ENCODE measurements at regions not wholly inside any gene's neighbourhood (a gene's known extent, or its start where the extent isn't known, plus 50 kb on each side); places are given as distances from the start of the nearest gene placed in this dataset.
"Not testable (repeated sequence)": the region's sequence is repeated elsewhere in the genome, so short reads cannot be mapped to it uniquely, and the experiment has no call there.

DNA sequence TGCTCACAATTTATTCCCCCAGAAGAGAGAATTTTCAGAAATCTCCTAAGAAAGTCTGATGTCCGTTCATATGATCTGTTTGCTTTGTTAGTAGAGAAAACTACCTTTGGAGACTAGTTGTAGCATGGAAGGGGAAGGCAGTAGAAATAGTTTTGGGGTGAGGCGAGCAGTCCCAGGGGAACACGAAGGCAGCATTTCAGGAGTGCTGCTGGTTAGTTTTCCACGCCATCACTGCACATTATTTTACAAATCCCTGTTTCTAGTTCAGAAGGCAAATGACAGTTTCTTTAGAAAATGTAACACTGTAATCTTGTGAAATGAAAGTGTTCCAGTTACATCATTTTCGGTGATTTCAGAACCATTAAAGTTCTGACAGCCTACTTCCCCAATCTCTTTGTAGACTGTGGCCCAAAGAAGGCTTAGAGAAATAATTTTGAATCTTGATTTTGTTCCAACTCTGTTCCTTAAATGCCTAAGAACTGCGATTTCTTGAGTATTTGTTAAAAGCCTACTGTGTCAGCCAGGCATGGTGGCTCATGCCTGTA, 123.8 kb downstream of the LAT start:
- not testable (repeated sequence) for DNase-seq (ENCODE audit: low read depth)

DNA sequence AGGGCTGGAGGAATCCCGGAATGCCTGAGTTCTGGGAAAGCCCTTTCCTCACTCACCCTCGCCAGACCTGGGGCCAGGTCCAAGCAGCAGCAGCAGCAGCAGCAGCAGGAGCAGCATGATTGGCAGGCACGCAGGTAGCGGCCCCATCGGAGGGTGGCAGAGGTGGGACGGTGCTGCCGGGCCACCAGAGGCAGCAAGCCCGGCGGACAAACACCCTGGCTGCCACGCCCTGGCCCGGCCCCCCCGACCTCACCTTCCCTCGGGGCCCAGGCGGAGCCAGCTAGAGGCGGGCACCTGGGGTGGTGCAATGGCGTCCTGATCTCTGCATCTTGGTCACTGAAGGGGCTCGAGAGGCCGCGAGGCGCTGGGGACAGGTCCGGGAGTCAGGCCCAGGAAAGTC, 122.4 kb downstream of the LAT start:
- no peak for DNase-seq (ENCODE audit: low read depth)

DNA sequence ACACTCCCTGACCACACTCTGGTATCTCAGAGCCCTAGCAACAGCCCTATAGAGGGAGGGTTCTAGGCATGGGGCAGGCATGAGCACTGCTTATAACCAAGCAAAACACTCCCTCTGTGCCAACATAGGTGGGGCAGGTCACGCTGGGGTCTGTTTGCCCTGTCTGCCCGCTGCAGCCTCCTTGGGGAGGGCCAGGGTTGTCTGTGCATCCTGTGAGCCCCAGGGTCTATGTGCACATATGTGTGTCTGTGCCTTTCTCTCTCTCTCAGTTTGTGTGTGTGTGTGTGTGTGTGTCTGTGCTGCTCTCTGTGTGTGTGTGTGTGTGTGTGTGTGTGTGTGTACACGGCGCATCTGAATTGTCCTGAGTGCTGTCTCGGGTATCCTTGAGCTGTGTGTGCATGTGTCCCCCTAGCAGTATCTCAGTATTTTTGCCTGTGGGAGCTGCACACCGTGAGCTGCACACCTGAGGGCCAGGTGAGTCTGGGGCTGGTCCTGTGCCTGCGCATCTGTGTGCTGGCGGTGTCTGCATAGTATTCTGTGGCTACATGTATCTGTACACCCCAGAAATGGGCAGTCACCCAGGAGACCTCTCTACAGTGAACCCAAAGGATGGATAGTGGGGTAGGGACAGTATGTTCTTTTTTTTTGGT, 121.5 kb downstream of the LAT start:
- not testable (repeated sequence) for DNase-seq (ENCODE audit: low read depth)

DNA sequence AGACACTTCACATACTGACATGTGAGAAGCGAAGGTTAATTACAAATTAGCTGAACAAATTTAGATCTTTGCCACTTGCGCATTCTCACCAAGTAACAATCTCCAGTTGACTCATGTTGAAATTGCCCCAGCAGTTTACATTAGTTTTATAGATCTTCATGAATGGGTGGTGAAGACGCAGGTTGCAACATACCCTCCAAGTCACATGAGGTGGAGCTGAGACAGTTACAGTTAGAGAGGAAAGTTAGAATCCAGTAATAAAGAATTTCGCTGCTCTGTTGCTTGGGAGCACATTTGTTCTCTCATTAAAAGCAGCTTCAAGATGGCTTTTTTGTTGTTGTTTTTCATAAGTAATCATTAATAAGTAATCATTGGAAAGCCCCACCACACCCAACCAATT, 119.7 kb downstream of the LAT start:
- DNase-seq (ENCODE audit: low read depth) = not testable (repeated sequence)

DNA sequence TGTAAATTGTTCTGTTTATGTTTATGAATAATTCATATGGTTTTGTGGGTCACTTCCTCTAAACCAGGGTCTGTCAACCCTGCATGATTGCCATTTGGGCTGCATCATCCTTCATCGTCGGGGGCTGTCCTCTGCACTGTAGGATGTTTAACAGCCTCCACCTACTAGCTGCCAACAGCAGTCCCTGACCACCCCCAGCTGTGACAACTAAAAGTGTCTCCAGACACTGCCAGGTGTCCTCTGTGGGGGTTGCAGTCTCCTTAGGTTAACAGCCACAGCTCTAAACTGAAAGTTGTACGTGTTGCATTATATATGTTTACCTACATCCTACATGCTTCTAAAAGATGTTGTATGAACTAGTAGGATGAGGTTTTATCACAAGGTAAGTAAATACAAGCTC, 113.1 kb downstream of the LAT start:
- not testable (repeated sequence) for DNase-seq (ENCODE audit: low read depth)

GRCh38 chr16:29094729-29095624, 110.1 kb downstream of the LAT start:
- not testable (repeated sequence) for DNase-seq (ENCODE audit: low read depth)

DNA sequence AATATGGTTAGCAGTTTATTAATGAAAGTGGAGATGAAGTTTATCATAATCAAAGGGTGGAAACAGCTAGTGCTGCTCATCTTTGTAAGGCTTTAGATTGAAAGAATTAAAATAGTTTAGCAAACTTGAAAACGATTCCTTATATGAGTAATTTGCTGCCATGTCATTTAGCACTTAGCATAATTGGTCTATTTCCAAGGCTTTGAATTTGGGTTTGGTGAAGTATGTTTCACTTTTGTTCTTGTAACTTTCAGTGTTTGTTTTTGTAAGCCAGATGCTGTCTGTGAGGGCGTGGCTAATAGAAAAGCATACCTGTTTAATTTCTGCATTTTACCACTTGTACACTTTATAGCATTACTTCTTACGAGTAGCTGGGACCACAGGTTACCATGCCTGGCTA, 109.5 kb downstream of the LAT start:
- DNase-seq (ENCODE audit: low read depth) = not testable (repeated sequence)

- not testable (repeated sequence) for DNase-seq (ENCODE audit: low read depth)
Measured at GRCh38 chr16:29089679-29090078, 104.8 kb downstream of the LAT start.

DNA sequence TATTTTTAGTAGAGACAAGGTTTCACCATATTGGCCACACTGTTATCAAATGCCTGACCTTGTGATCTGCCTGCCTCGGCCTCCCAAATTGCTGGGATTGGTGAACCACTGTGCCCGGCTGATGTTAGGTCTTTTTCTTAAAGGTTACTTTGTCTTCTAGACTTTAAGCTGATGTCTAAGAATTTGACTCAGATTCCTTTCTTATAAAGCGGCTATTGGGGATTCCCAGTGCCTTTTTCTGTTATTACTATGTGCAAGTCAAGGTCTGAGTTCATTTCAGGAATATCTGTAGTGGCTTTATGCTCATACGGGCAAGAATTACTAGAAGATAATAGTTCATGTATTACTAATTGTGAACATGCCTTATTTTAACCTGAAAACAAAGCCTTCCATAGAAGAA, 102.8 kb downstream of the LAT start:
- not testable (repeated sequence) for DNase-seq (ENCODE audit: low read depth)

DNA sequence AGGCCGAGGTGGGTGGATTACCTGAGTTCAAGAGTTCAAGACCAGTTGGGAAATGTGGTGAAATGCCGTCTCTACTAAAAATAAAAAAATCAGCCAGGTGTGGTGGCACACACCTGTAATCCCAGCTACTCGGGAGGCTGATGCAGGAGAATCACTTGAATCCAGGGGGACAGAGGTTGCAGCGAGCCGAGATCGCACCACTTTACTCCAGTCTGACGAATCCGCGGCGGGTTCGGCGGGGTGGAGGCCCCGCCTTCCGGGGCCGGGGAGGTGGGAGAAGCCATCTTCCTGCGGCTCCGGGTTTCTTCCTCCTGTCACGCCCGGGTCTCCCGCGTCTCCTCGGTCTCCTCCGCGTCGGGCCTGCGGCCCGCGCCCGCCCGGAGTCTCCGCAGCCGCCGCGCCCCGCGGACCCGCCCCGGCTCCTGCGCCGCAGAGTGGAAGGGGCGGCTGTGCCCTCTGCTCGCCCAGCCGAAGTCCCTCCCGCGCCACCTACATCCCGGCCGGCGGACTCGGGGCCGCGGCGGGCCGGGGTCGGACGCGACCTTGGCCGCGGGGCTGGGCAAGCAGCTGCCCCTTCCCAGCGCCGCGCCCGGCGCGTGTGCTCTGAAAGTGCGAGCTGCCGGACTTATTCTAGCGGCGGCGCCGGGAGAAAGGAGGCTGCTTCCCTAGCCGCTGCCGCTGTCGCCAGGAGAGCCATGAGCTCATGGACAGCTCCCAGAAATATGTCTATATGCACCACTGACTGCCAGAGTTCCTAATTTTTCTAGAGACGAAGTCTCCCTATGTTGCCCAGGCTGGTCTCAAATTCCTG, 97.2 kb downstream of the LAT start:
- DNase-seq (ENCODE audit: low read depth) = peak; percentile 10

DNA sequence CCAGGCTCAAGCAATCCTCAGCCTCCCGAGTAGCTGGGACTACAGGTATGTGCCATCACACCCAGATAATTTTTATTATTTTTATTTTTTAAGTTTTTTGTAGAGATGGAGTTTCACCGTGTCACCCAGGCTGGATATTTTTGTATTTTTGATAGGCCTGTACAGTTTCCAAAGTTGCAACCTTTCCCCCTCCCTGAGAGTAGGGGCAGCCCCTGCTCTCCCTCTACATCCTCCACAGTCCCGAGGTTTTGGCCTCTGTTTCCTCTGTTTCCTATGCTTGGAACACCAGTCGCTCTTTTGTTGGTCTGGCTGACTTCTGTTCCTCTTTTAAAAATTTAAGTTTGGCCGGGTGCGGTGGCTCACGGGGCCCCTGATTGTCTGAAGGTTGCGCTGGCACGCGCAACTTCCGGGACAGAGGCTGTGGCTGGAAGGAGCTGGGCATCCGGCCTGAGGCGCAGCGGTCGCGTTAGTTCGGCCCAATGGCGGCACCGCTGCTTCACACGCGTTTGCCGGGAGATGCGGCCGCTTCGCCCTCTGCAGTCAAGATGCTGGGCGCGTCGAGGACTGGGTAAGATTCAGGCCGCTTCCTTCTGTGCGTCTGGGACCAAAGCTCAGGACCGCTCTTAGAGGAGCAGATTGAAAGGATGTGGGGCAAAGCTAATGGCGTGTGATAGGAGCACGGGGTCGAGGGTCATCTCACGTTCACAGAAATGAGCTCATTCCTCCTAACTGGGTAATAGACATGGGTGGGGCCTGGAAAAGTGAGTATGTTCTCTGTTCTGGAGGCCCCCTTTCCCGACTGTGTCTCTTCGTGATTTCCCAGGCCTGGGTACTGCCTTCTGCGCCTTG, 89.9 kb downstream of the LAT start:
- DNase-seq (ENCODE audit: low read depth) = not testable (repeated sequence)

GRCh38 chr16:29062235-29062634, 77.4 kb downstream of the LAT start:
- not testable (repeated sequence) for DNase-seq (ENCODE audit: low read depth)

DNA sequence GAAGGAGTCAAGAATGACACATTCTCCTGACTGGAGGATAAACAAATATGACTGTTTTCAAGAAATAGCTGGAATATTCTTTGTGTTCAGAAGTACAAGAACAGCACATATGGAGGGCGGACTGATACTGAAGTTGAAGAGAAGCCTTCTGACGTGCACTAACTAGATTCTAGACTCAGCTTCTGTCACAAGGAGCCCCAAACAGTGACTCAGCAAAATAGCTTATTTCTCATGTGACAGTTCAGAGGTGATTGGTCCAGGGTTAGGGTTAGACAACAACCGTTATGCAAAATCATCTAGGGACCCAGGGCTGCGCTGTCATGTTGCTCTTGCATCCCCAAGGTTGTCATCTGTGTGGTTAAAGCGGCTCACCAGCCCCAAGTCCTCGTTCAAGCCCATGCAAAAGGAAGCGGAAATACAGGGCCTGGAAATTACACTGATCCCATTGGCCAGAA, 76.6 kb downstream of the LAT start:
- DNase-seq (ENCODE audit: low read depth) = not testable (repeated sequence)

- DNase-seq (ENCODE audit: low read depth) = not testable (repeated sequence)
Measured at GRCh38 chr16:29060022-29060810, 75.4 kb downstream of the LAT start.

DNA sequence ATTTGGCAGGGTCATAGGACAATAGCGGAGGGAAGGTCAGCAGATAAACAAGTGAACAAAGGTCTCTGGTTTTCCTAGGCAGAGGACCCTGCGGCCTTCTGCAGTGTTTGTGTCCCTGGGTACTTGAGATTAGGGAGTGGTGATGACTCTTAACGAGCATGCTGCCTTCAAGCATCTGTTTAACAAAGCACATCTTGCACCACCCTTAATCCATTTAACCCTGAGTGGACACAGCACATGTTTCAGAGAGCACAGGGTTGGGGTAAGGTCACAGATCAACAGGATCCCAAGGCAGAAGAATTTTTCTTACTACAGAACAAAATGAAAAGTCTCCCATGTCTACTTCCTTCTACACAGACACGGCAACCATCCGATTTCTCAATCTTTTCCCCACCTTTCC, 74.7 kb downstream of the LAT start:
- DNase-seq (ENCODE audit: low read depth) = not testable (repeated sequence)

Measured in stimulated activated CD8-positive, alpha-beta memory T cell treated with anti-CD3 and anti-CD28 coated beads, Interleukin-7, amount 100 ng/mL, for 24 hours (primary cell).